Activated CD4-positive, alpha-beta T cell treated with anti-CD3 and anti-CD28 coated beads, Interleukin-2, amount 50 U/mL, for 48 hours (primary cell): ENCODE measurements at regions not wholly inside any gene's neighbourhood (a gene's known extent, or its start where the extent isn't known, plus 50 kb on each side); places are given as distances from the start of the nearest gene placed in this dataset.

Source experiments
- DNase-seq, 2 experiments: peaks; one replicate each; pipeline ENCODE4 v3.0.0-alpha.2; 2020

DNA sequence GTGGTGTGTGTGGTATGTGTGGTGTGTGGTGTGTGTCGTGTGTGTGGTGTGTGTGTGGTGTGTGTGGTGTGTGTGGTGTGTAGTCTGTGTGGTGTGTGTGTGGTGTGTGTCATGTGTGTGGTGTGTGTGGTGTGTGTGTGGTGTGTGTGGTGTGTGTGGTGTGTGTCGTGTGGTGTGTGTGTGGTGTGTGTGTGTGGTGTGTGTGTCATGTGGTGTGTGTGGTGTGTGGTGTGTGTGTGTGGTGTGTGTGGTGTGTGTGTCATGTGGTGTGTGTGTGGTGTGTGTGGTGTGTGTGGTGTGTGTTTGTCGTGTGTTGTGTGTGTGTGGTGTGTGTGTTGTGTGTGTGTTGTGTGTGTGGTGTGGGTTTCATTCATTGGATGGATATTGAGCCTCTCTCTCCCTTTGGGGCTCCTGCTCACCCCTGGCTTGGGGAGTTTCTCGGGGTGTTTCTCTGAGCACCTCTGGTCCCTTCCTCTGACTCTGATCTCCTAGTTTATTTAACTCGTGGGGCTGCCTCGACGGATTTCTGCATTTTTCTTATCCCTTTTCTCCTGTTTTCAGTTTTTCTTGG, 145.8 kb downstream of the DNAJB6 start:
- DNase-seq: no peak

GRCh38 chr7:157483515-157483914, 146.7 kb downstream of the DNAJB6 start:
- no peak for DNase-seq

DNA sequence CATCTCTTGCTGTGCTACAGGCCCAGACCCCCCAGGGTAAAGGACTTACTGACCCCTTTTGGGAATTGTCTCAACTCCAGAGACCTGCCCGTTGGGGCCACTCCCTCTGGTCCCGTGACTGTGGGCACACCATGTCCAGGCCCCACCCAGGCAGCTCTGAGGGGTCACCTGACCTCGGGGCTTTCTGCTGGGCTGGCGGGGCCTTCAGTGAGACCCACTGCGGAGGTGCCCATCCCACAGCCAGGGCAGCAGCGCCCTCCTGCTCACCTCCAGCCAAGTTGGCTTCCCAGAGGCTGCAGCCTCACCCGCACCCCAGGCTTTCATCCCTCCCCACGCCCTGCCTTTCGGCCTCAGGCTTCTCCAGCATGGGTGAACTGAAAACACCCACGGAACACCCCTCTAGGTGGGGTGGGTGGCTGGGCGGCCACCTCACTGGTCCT, 147.2 kb downstream of the DNAJB6 start:
- no peak for DNase-seq

DNA sequence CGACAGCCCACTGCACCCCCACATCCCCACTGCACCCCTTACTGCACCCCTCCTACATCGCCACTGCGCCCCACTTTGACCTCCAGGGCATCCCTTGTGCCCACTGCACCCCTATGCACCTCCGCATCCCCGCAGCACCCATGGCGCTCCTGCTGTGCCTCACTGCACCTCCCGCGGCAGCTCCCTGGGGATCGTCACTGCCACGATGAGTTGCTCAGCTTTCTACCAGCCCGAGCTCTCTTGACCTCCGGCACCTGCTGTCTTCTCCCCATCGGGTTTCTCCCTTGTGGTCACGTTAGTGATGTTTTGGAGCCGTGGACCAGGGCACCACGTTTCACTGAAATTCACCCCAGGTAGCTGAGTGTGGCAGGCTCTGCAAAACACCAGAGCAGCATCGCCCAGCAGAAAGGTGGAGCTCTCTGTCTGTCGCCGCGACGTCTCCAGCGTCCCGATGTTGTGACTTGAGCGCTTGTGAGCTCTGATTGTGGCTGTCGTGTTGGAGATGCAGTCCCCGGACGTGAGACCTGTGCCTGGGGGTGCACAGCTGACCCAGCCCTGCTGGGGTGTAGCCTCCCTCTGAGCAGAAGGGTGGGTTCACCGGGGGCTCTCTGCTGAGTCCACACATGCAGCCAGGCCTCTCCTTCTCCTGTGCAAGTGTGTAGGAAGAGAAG, 147.7 kb downstream of the DNAJB6 start:
- no peak for DNase-seq

DNA sequence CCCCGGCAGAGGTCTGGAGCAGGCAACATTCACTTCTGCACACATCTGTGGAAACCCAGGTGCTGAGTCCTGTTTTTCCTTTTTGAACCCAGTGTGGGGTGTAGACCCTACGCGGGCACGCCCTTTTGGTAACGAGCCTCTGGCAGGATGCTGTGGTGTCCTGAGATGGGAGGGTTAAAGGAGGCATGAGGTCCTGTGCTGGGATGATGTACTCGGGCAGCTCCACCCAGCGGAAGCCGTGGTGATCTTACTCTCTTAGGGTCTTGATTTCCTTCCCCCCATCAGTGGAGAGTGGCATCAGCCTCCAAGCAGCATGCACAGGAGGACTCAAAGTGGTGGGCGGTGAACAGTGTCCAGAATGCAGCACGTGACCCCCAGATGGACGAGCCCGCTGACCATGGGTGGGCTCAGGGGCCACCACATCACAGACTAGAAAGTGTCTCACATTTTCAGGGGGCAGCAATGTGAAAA, 148.6 kb downstream of the DNAJB6 start:
- DNase-seq: no peak

DNA sequence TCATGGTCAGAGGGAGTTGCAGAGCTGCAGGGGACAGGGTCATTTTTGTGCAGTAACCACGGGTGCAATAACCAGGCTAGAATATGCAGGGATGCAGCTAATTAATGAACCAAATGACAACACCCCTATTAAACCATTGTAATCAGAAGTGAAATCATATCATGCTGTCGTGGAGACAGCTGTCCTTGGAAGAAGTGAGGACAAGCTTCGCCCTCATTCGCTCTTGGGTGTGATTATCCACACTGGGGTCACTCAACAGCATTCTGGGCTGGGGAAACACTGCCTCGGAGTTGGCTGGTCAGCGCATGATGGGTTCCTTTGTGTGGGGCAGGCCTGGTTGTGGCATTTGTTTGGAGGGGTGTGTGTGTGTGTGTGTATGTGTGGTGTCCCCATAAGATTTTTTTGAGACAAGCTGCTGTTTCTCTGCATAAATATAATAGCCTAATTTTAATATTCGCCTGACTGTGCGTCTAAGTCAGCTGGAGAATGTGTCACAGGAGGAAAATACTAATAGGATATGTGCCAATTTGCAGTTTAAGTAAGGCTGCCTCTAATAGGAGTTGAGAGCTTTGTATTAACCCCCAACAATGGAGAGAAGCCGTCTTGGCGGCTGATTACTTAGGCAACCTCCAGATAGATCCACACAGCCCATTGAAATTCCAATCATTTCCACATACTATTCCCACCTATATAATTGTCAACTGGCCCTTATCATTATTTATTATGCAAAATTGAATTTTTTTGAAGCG, 149.4 kb downstream of the DNAJB6 start:
- DNase-seq: no peak

GRCh38 chr7:157487046-157487770, 150.4 kb downstream of the DNAJB6 start:
- no peak for DNase-seq

GRCh38 chr7:157488281-157488680, 151.5 kb downstream of the DNAJB6 start:
- DNase-seq: no peak

DNA sequence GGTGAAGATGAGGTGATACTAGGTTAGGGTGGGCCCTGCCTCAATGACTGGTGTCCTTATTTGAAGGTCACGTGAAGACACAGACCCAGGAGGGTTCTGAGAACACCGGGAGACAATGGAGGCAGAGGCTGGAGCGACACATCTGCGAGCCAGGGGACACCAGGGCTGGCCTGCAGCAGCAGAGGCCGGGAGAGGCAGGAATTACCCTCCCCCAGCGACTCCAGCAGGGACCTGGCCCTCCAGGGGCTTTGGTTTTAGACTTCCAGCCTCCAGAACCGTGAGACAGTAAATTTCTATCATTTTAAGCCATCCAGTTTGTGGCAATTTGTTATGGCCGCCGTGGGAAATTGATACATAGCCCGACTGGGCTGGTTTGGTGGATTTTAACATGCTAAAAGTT, 152.2 kb downstream of the DNAJB6 start:
- no peak for DNase-seq
